ENCODE measurements at regions not wholly inside any gene's neighbourhood (a gene's known extent, or its start where the extent isn't known, plus 50 kb on each side); places are given as distances from the start of the nearest gene placed in this dataset.
"Not testable (repeated sequence)": the region's sequence is repeated elsewhere in the genome, so short reads cannot be mapped to it uniquely, and the experiment has no call there.

DNA sequence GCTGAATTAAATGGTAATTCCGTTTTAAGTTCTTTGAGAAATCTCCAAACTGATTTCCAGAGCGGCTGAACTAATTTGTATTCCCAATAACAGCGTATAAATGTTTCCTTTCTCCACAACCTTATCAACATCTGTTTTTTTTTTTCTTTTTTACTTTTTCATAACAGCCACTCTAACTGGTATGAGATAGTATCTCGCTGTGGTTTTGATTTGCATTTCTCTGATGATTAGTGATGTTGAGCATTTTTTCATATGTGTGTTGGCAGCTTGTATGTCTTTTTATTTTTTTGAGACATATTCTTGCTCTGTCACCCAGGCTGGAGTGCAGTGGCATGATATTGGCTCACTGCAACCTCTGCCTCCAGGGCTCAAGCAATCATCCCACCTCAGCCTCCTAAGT is 2018.3 kb upstream of the ACO1 start:
- not testable (repeated sequence) for H3K27me3 Mint-ChIP-seq (ENCODE audit: low read depth); H3K4me1 Mint-ChIP-seq (ENCODE audit: low read depth); H3K4me3 Mint-ChIP-seq; H3K27ac Mint-ChIP-seq; DNase-seq (ENCODE audit: low spot score); H3K36me3 Mint-ChIP-seq (ENCODE audit: low read depth); H3K9me3 Mint-ChIP-seq

DNA sequence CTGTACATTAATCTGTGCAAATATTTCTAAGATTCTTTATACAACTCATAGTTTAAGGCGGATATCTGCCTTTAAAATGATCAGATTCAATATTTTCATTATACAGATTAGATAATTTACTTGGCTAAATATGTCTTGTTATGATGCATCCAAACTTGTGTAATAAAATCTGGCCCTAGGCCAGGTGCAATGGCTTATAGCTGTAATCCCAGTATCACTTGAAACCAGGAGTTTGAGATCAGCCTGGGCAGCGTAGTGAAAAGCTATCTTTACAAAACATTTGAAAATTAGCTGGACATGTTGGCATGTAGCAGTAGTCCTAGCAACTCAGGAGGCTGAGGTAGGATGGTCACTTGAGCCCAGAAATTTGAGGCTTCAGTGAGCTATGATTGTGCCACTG is 2002.2 kb upstream of the ACO1 start:
- Mint-ChIP-seq H3K4me1 (ENCODE audit: low read depth) (no peaks in the 10 kb centered on the region), H3K9me3 (no peaks in the 10 kb centered on the region), H3K27me3 (ENCODE audit: low read depth) (no peaks in the 10 kb centered on the region), H3K36me3 (ENCODE audit: low read depth) (no peaks in the 10 kb centered on the region), H3K4me3 (no peak overlapping the region), H3K27ac (no peak overlapping the region)
- no peak for DNase-seq (ENCODE audit: low spot score)

DNA sequence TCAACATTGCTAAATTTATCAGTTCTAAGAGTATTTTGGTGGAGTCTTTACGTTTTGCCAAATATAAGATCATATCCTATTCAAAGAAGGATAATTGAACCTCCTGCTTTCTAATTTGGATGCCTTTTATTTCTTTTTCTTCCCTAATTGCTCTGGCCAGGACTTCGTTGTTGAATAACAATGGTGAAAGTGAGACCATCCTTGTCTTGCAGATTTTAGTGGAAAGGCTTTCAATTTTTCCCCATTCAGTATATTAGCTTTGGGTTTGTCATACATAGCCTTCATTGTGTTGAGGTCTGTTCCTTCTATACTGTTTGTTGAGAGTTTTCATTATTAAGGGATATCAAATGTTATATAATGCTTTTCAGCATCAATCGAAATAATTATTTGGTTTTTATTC is 1974.2 kb upstream of the ACO1 start:
- no peaks in the 10 kb centered on the region for H3K36me3 Mint-ChIP-seq (ENCODE audit: low read depth)
- H3K4me1 Mint-ChIP-seq (ENCODE audit: low read depth) = no peaks in the 10 kb centered on the region
- DNase-seq (ENCODE audit: low spot score) = no peak
- no peaks in the 10 kb centered on the region for H3K27me3 Mint-ChIP-seq (ENCODE audit: low read depth)
- H3K27ac Mint-ChIP-seq = no peak overlapping the region
- H3K4me3 Mint-ChIP-seq = no peak overlapping the region
- peaks cover 34% of the 10 kb centered on the region for H3K9me3 Mint-ChIP-seq

DNA sequence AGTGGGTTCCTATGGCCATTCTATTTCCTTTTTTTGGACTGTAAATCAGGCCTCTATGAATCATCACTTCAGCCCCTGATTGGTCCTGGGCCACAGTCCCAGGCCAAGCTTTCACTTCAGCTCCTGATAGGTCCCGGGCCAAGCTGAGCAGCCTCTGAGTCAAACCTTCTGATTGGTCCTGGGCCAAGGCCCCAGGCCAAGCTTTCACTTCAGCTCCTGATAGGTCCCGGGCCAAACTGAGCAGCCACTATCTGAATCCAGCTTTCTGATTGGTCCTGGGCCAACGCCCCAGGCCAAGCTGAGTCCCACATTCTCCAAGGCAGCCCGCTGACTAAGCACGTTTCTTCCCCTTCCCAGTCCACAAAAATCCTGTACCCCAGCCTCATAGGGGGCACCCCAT is 1972.9 kb upstream of the ACO1 start:
- Mint-ChIP-seq H3K4me3 (no peak overlapping the region), H3K27me3 (ENCODE audit: low read depth) (no peaks in the 10 kb centered on the region), H3K36me3 (ENCODE audit: low read depth) (no peaks in the 10 kb centered on the region), H3K9me3 (peaks cover 38% of the 10 kb centered on the region), H3K4me1 (ENCODE audit: low read depth) (no peaks in the 10 kb centered on the region), H3K27ac (no peak overlapping the region)
- no peak for DNase-seq (ENCODE audit: low spot score)

DNA sequence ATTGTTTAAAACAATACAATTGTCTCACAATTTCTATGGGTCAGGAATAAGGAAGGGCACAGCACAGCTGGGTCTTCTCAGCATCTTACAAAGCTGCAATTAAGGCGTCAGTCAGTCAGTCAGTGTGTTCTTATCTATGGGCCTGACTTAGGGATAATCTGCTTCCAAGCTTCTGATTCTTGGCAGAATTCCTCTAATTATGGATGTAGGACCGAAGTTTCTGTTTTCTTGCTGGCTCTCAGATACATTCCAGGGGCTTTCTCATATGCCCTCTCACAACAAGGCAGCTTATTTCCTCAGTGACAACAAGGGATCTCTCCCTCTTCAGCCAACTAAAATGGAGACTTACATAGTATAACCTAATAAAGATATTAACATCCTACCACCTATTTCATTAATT is 1925.3 kb upstream of the ACO1 start:
- no peak for DNase-seq (ENCODE audit: low spot score)
- H3K27ac Mint-ChIP-seq = no peak overlapping the region
- no peaks in the 10 kb centered on the region for H3K27me3 Mint-ChIP-seq (ENCODE audit: low read depth)
- H3K4me3 Mint-ChIP-seq = no peak overlapping the region
- no peaks in the 10 kb centered on the region for H3K9me3 Mint-ChIP-seq
- no peaks in the 10 kb centered on the region for H3K36me3 Mint-ChIP-seq (ENCODE audit: low read depth)
- H3K4me1 Mint-ChIP-seq (ENCODE audit: low read depth) = no peaks in the 10 kb centered on the region

GRCh38 chr9:30476826-30477225 is 1907.6 kb upstream of the ACO1 start:
- Mint-ChIP-seq H3K4me3 (no peak overlapping the region), H3K36me3 (ENCODE audit: low read depth) (no peaks in the 10 kb centered on the region), H3K27me3 (ENCODE audit: low read depth) (no peaks in the 10 kb centered on the region), H3K9me3 (no peaks in the 10 kb centered on the region), H3K4me1 (ENCODE audit: low read depth) (no peaks in the 10 kb centered on the region), H3K27ac (no peak overlapping the region)
- no peak for DNase-seq (ENCODE audit: low spot score)

DNA sequence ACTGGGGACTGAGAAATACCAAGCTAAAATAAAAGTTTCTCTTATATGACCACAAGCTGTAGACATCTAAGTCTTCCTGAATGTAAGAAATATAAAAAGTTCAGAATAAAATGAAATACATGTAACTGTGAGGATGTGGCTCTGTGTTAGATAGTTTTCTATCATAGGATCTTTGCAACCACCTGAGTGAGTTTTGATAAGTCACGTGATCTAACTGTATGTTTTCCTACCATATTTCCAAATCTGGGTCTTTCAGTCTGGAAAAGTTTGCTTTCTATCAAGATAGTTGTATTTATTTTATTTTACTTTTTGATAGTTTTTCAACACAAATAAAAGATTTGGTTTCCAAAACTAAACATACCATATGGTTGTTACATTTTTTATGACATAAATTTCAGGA is 1905.8 kb upstream of the ACO1 start:
- H3K27ac Mint-ChIP-seq = no peak overlapping the region
- no peaks in the 10 kb centered on the region for H3K27me3 Mint-ChIP-seq (ENCODE audit: low read depth)
- H3K36me3 Mint-ChIP-seq (ENCODE audit: low read depth) = no peaks in the 10 kb centered on the region
- no peaks in the 10 kb centered on the region for H3K9me3 Mint-ChIP-seq
- no peak overlapping the region for H3K4me3 Mint-ChIP-seq
- no peaks in the 10 kb centered on the region for H3K4me1 Mint-ChIP-seq (ENCODE audit: low read depth)
- DNase-seq (ENCODE audit: low spot score) = no peak

DNA sequence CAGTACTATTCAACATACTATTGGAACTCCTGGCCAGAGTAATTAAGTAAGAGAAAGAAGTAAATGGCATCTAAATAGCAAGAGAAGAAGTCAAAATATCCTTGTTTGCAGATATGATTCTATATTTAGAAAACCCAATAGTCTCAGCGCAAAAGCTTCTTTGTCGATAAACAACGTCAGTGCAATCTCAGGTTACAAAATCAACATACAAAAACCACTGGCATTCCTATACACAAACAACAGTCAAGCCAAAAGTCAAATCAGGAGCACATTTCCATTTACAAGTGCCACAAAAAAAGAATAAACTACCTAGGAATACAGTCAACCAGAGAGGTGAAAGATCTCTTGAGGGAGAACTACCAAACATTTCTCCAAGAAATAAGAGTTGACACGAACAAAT is 1901.9 kb upstream of the ACO1 start:
- Mint-ChIP-seq H3K27me3 (ENCODE audit: low read depth) (no peaks in the 10 kb centered on the region), H3K4me3 (no peak overlapping the region), H3K36me3 (ENCODE audit: low read depth) (no peaks in the 10 kb centered on the region), H3K27ac (no peak overlapping the region), H3K9me3 (peaks cover 6% of the 10 kb centered on the region), H3K4me1 (ENCODE audit: low read depth) (no peaks in the 10 kb centered on the region)
- DNase-seq (ENCODE audit: low spot score) = no peak

GRCh38 chr9:30484690-30485089 is 1899.8 kb upstream of the ACO1 start:
- Mint-ChIP-seq H3K27ac (no peak overlapping the region), H3K4me1 (ENCODE audit: low read depth) (no peaks in the 10 kb centered on the region), H3K9me3 (peaks cover 6% of the 10 kb centered on the region), H3K4me3 (no peak overlapping the region), H3K27me3 (ENCODE audit: low read depth) (no peaks in the 10 kb centered on the region), H3K36me3 (ENCODE audit: low read depth) (no peaks in the 10 kb centered on the region)
- no peak for DNase-seq (ENCODE audit: low spot score)

- Mint-ChIP-seq H3K4me1 (ENCODE audit: low read depth) (no peaks in the 10 kb centered on the region), H3K36me3 (ENCODE audit: low read depth) (no peaks in the 10 kb centered on the region), H3K4me3 (no peak overlapping the region), H3K27me3 (ENCODE audit: low read depth) (no peaks in the 10 kb centered on the region), H3K27ac (no peak overlapping the region), H3K9me3 (no peaks in the 10 kb centered on the region)
- DNase-seq (ENCODE audit: low spot score) = no peak
Measured at GRCh38 chr9:30504502-30504905, 1879.9 kb upstream of the ACO1 start.

DNA sequence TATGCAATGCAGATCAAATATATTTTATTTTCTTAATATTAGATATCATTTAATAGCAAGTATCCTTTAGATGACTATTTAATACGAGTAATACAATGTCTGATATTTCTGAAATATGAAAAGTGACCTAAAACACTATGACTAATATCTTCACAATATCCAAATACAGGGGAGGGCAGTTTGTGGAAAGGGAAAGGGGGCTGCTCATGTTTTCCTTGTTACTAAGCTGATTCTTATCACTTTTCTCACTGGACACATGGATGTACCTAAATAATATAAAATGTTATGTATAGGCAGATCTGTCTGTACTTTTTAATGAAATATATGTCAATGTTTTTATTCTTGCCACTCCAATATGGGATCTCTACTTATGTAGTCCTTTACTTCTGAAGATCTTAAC is 1879.1 kb upstream of the ACO1 start:
- no peaks in the 10 kb centered on the region for H3K9me3 Mint-ChIP-seq
- H3K36me3 Mint-ChIP-seq (ENCODE audit: low read depth) = no peaks in the 10 kb centered on the region
- no peak overlapping the region for H3K27ac Mint-ChIP-seq
- no peak overlapping the region for H3K4me3 Mint-ChIP-seq
- DNase-seq (ENCODE audit: low spot score) = no peak
- H3K27me3 Mint-ChIP-seq (ENCODE audit: low read depth) = no peaks in the 10 kb centered on the region
- H3K4me1 Mint-ChIP-seq (ENCODE audit: low read depth) = no peaks in the 10 kb centered on the region

GRCh38 chr9:30506749-30507148 is 1877.7 kb upstream of the ACO1 start:
- Mint-ChIP-seq H3K4me3 (no peak overlapping the region), H3K27me3 (ENCODE audit: low read depth) (no peaks in the 10 kb centered on the region), H3K4me1 (ENCODE audit: low read depth) (no peaks in the 10 kb centered on the region)

DNA sequence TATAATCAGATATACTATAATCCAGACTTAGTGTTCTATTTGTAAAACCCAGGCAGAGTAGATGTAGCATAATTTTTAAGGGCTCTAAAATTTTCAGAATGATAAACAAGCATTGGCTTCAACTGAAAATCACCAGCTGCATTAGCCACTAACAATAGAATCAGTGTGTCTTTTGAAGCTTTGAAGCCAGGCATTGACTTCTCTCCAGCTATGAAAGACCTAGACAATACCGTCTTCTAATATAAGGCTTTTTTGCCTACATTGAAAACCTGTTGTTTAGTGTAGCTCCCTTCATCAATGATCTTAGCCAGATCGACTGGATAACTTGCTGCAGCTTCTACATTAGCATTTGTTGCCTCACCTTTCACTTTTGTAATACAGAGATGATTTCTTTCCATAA is 1877.3 kb upstream of the ACO1 start:
- H3K9me3 Mint-ChIP-seq = no peaks in the 10 kb centered on the region

More at GRCh38 chr9:30506749-30507148, 1877.7 kb upstream of the ACO1 start:
- DNase-seq (ENCODE audit: low spot score) = no peak
- Mint-ChIP-seq H3K36me3 (ENCODE audit: low read depth) (no peaks in the 10 kb centered on the region), H3K27ac (no peak overlapping the region), H3K9me3 (no peaks in the 10 kb centered on the region)

GRCh38 chr9:30511666-30512065 is 1872.8 kb upstream of the ACO1 start:
- H3K36me3 Mint-ChIP-seq (ENCODE audit: low read depth) = no peaks in the 10 kb centered on the region

More for the DNA sequence above, 1877.3 kb upstream of the ACO1 start:
- Mint-ChIP-seq H3K27ac (no peak overlapping the region), H3K36me3 (ENCODE audit: low read depth) (no peaks in the 10 kb centered on the region), H3K27me3 (ENCODE audit: low read depth) (no peaks in the 10 kb centered on the region), H3K4me1 (ENCODE audit: low read depth) (no peaks in the 10 kb centered on the region), H3K4me3 (no peak overlapping the region)
- DNase-seq (ENCODE audit: low spot score) = no peak

DNA sequence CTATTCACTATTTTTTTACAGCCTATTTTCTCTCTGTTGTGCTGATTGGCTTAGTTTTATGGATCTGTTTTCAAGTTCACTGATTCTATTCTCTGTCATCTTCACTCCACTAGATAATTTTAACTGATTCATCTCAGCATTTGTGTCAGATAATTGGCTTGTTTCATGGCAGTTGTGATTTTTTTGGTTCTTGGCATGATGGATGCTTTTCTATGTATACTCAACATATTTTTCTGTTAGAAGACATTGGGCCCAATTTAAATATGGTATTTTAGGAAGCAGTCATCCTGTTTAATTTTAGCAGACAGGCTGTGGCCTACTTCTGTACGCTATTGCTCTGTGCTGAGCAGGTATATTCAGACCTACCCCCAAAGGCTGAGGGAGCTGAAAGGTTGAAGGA is 1865.3 kb upstream of the ACO1 start:
- DNase-seq (ENCODE audit: low spot score) = no peak
- Mint-ChIP-seq H3K27ac (no peak overlapping the region), H3K27me3 (ENCODE audit: low read depth) (no peaks in the 10 kb centered on the region), H3K36me3 (ENCODE audit: low read depth) (no peaks in the 10 kb centered on the region), H3K4me3 (no peak overlapping the region), H3K9me3 (no peaks in the 10 kb centered on the region), H3K4me1 (ENCODE audit: low read depth) (no peaks in the 10 kb centered on the region)

More at GRCh38 chr9:30511666-30512065, 1872.8 kb upstream of the ACO1 start:
- no peaks in the 10 kb centered on the region for H3K9me3 Mint-ChIP-seq
- no peak for DNase-seq (ENCODE audit: low spot score)
- H3K27ac Mint-ChIP-seq = no peak overlapping the region
- H3K27me3 Mint-ChIP-seq (ENCODE audit: low read depth) = no peaks in the 10 kb centered on the region
- no peak overlapping the region for H3K4me3 Mint-ChIP-seq
- H3K4me1 Mint-ChIP-seq (ENCODE audit: low read depth) = no peaks in the 10 kb centered on the region

Measured in T-helper 2 cell treated with Interferon-gamma antibody and Interleukin-4, amounts not matched to agents 5 μg/mL and 100 μg/mL, for 36 hours (primary cell).